ENCODE measurements at regions not wholly inside any gene's neighbourhood (a gene's known extent, or its start where the extent isn't known, plus 50 kb on each side); places are given as distances from the start of the nearest gene placed in this dataset.

GRCh38 chr2:18332477-18332876 lies 228.0 kb downstream of the RDH14 start:
- DNase-seq (ENCODE audit: low read depth in 4 of 4, low spot score in 3 of 4): no peak

GRCh38 chr2:18325118-18325517 lies 235.3 kb downstream of the RDH14 start:
- DNase-seq (ENCODE audit: low read depth in 4 of 4, low spot score in 3 of 4): no peak

- no peak for DNase-seq (ENCODE audit: low read depth in 4 of 4, low spot score in 3 of 4)
Measured at GRCh38 chr2:18319987-18320386, 240.5 kb downstream of the RDH14 start.

- no peak for DNase-seq (ENCODE audit: low read depth in 4 of 4, low spot score in 3 of 4)
Measured at GRCh38 chr2:18317017-18317416, 243.4 kb downstream of the RDH14 start.

- no peak for DNase-seq (ENCODE audit: low read depth in 4 of 4, low spot score in 3 of 4)
Measured at GRCh38 chr2:18312818-18313217, 247.6 kb downstream of the RDH14 start.

- peak; percentile 8 to 47 (median 40) for DNase-seq (ENCODE audit: low read depth in 4 of 4, low spot score in 3 of 4)
Measured at GRCh38 chr2:18311420-18312195, 248.8 kb downstream of the RDH14 start.

- no peak for DNase-seq (ENCODE audit: low read depth in 4 of 4, low spot score in 3 of 4)
Measured at GRCh38 chr2:18309627-18310026, 250.8 kb downstream of the RDH14 start.

GRCh38 chr2:18309188-18309587 lies 251.3 kb downstream of the RDH14 start:
- DNase-seq (ENCODE audit: low read depth in 4 of 4, low spot score in 3 of 4): no peak

- DNase-seq (ENCODE audit: low read depth in 4 of 4, low spot score in 3 of 4): no peak
Measured at GRCh38 chr2:18304849-18305248, 255.6 kb downstream of the RDH14 start.

- DNase-seq (ENCODE audit: low read depth in 4 of 4, low spot score in 3 of 4): no peak
Measured at GRCh38 chr2:18301421-18302139, 258.9 kb downstream of the RDH14 start.

GRCh38 chr2:18299423-18300212 lies 260.8 kb downstream of the RDH14 start:
- DNase-seq (ENCODE audit: low read depth in 4 of 4, low spot score in 3 of 4): no peak

GRCh38 chr2:18297534-18298058 lies 262.9 kb downstream of the RDH14 start:
- no peak for DNase-seq (ENCODE audit: low read depth in 4 of 4, low spot score in 3 of 4)

GRCh38 chr2:18290386-18290785 lies 270.1 kb downstream of the RDH14 start:
- DNase-seq (ENCODE audit: low read depth in 4 of 4, low spot score in 3 of 4): no peak

- no peak for DNase-seq (ENCODE audit: low read depth in 4 of 4, low spot score in 3 of 4)
Measured at GRCh38 chr2:18286897-18287296, 273.6 kb downstream of the RDH14 start.

- no peak for DNase-seq (ENCODE audit: low read depth in 4 of 4, low spot score in 3 of 4)
Measured at GRCh38 chr2:18284331-18284730, 276.1 kb downstream of the RDH14 start.

- no peak for DNase-seq (ENCODE audit: low read depth in 4 of 4, low spot score in 3 of 4)
Measured at GRCh38 chr2:18282026-18282425, 278.4 kb downstream of the RDH14 start.

GRCh38 chr2:18276583-18277075 lies 283.8 kb downstream of the RDH14 start:
- no peak for DNase-seq (ENCODE audit: low read depth in 4 of 4, low spot score in 3 of 4)

- no peak for DNase-seq (ENCODE audit: low read depth in 4 of 4, low spot score in 3 of 4)
Measured at GRCh38 chr2:18273205-18273604, 287.2 kb downstream of the RDH14 start.

- no peak for DNase-seq (ENCODE audit: low read depth in 4 of 4, low spot score in 3 of 4)
Measured at GRCh38 chr2:18272148-18272494, 288.3 kb downstream of the RDH14 start.

- no peak for DNase-seq (ENCODE audit: low read depth in 4 of 4, low spot score in 3 of 4)
Measured at GRCh38 chr2:18271370-18272147, 288.9 kb downstream of the RDH14 start.
